ENCODE measurements at regions not wholly inside any gene's neighbourhood (a gene's known extent, or its start where the extent isn't known, plus 50 kb on each side); places are given as distances from the start of the nearest gene placed in this dataset.

- no peak overlapping the region for H3K4me3 ChIP-seq (replicated peaks; ENCODE audit: low read depth, low read length)
- TF ChIP-seq, protein P1, sequence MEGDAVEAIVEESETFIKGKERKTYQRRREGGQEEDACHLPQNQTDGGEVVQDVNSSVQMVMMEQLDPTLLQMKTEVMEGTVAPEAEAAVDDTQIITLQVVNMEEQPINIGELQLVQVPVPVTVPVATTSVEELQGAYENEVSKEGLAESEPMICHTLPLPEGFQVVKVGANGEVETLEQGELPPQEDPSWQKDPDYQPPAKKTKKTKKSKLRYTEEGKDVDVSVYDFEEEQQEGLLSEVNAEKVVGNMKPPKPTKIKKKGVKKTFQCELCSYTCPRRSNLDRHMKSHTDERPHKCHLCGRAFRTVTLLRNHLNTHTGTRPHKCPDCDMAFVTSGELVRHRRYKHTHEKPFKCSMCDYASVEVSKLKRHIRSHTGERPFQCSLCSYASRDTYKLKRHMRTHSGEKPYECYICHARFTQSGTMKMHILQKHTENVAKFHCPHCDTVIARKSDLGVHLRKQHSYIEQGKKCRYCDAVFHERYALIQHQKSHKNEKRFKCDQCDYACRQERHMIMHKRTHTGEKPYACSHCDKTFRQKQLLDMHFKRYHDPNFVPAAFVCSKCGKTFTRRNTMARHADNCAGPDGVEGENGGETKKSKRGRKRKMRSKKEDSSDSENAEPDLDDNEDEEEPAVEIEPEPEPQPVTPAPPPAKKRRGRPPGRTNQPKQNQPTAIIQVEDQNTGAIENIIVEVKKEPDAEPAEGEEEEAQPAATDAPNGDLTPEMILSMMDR (IDR thresholded peaks at IDR 0.05; ENCODE audit: low read length, missing control alignments), result no peak
- DNase-seq (ENCODE audit: low read depth), result peak; percentile 49
Measured at GRCh38 chr1:71307451-71307850, 226.6 kb upstream of the ZRANB2 start.

DNA sequence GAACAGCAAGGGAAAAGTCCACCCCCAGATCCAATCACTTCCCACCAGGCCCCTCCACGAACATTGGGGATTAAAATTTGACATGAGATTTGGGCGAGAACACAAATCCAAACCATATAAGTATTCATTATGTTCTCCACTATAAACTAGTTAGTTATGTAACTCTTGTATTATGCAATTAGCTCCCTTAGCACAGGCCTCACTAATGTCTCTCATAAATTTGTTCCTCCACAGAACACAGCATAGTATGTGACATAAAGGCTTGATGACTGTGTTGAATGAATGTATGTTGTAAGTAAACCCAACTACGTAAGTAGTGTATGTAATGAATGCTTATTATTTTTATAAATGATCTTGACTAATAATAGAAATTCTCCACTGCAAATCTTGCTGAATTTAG lies 223.3 kb upstream of the ZRANB2 start:
- no peak overlapping the region for H3K4me3 ChIP-seq (replicated peaks; ENCODE audit: low read depth, low read length)
- TF ChIP-seq, protein P1 (IDR thresholded peaks at IDR 0.05; ENCODE audit: low read length, missing control alignments), result no peak
- no peak for DNase-seq (ENCODE audit: low read depth)

DNA sequence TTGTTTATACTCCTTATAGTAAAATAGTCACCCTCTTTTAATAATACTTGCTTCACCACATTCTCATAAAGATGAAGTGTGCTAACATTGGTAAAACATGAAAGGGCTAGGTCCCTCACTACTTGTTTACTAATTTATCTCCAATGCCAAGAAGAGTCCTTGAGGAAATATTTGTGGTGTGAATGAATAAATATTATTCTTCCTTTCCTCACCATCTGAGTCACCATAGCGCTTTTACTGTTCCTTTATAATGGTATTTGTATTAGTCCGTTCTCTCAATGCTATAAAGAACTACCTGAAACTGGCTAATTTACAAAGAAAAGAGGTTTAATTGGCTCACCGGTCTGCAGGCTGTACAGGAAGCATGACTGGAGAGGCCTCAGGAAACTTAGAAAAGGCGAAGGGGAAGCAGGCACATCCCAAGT lies 222.8 kb upstream of the ZRANB2 start:
- no peak overlapping the region for H3K4me3 ChIP-seq (replicated peaks; ENCODE audit: low read depth, low read length)
- no peak for DNase-seq (ENCODE audit: low read depth)
- TF ChIP-seq, protein P1 (IDR thresholded peaks at IDR 0.05; ENCODE audit: low read length, missing control alignments), result no peak

- no peak overlapping the region for H3K4me3 ChIP-seq (replicated peaks; ENCODE audit: low read depth, low read length)
- DNase-seq (ENCODE audit: low read depth), result peak; percentile 35
- TF ChIP-seq, protein P1 (IDR thresholded peaks at IDR 0.05; ENCODE audit: low read length, missing control alignments), result no peak
Measured at GRCh38 chr1:71298633-71299032, 217.8 kb upstream of the ZRANB2 start.

DNA sequence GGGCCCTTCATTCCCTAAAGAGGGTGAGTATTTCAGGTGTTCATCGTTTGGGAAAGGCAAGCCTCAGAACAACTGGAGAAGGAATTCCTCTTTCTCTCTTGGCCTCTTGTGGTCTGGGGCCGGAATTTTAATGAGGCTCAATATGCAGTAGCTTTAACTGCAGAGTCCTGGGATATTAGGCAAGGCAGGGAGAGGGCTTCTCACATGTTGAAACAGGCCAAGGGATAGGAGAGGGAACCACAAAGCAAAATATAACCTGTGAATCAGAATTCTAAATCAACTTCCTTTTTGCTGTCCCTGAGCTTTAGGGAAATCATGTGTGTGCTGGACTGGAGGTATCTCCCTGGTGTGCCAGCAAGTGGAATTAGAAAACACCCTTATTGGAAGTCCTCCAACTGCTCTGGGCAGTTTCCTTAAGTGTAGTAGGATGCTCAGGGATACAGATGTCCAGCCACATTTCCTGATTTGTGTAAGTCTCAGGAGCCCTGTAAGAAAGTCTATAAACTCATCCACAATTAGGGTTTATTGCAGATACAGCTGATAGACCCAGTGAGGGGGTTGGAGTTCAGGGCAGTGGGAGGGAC lies 215.8 kb upstream of the ZRANB2 start:
- DNase-seq (ENCODE audit: low read depth), result no peak
- H3K4me3 ChIP-seq (replicated peaks; ENCODE audit: low read depth, low read length), result no peak overlapping the region
- TF ChIP-seq, protein P1 (IDR thresholded peaks at IDR 0.05; ENCODE audit: low read length, missing control alignments), result no peak

DNA sequence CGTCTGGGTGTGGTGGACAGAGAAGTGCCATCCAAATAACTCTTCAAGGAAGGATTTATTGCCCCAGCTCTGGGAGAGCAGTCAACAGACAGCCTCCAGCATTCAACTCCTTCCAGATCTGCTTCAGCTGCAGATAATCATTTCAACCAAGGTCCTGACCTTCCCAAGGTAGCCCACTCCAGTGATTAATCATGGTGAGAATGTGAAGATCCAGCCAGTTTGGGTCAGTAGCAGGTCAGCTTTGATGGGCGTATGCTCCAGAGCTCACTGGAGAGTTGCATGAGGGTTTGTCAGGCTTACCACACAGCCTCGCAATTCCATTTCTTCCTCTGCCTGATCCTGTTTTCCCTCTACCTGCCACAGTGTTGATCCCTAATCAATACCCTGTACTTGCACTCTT lies 214.5 kb upstream of the ZRANB2 start:
- H3K4me3 ChIP-seq (replicated peaks; ENCODE audit: low read depth, low read length), result no peak overlapping the region
- TF ChIP-seq, protein P1 (IDR thresholded peaks at IDR 0.05; ENCODE audit: low read length, missing control alignments), result no peak
- no peak for DNase-seq (ENCODE audit: low read depth)

DNA sequence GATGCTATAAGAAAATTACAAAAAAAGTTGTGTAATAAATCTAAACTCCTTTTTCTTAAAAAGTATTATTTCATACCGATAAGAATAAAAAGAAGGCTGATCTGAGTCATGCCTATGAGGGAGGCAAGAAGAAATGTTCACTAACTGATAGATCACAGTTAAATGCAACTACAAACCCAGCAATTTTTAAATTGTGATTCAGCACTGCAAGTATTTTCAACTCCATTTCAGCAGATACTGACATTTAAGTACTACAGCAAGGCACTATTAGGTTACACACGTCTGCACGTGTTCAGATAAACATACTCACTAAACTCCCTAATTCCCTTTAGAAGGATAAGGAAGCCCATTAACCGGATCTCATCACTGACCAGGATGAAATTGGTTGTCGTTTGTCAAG lies 213.3 kb upstream of the ZRANB2 start:
- TF ChIP-seq, protein P1 (IDR thresholded peaks at IDR 0.05; ENCODE audit: low read length, missing control alignments), result no peak
- no peak overlapping the region for H3K4me3 ChIP-seq (replicated peaks; ENCODE audit: low read depth, low read length)
- peak; percentile 31 for DNase-seq (ENCODE audit: low read depth)

All from fibroblast of pulmonary artery (primary cell).